Choroid plexus epithelial cell (primary cell): ENCODE measurements at regions not wholly inside any gene's neighbourhood (a gene's known extent, or its start where the extent isn't known, plus 50 kb on each side); places are given as distances from the start of the nearest gene placed in this dataset.

Source experiments
- DNase-seq: peaks from one replicate; pipeline ENCODE4 v3.0.0-alpha.2; 2010; ENCODE audit warnings: low read depth
- H3K4me3 ChIP-seq: 2 replicates; pipeline ENCODE4 v1.5.1; 2011; ENCODE audit warnings: low read depth, mild to moderate bottlenecking, control low read depth, low read length, moderate library complexity
- TF ChIP-seq, protein P1 (sequence below): conservative IDR thresholded peaks from 2 replicates; pipeline ENCODE4 v1.5.1; 2011; ENCODE audit warnings: low read depth, mild to moderate bottlenecking, control low read depth, inconsistent platforms, low read length, moderate library complexity

- H3K4me3 ChIP-seq = no peak overlapping the region
- TF ChIP-seq, protein P1, sequence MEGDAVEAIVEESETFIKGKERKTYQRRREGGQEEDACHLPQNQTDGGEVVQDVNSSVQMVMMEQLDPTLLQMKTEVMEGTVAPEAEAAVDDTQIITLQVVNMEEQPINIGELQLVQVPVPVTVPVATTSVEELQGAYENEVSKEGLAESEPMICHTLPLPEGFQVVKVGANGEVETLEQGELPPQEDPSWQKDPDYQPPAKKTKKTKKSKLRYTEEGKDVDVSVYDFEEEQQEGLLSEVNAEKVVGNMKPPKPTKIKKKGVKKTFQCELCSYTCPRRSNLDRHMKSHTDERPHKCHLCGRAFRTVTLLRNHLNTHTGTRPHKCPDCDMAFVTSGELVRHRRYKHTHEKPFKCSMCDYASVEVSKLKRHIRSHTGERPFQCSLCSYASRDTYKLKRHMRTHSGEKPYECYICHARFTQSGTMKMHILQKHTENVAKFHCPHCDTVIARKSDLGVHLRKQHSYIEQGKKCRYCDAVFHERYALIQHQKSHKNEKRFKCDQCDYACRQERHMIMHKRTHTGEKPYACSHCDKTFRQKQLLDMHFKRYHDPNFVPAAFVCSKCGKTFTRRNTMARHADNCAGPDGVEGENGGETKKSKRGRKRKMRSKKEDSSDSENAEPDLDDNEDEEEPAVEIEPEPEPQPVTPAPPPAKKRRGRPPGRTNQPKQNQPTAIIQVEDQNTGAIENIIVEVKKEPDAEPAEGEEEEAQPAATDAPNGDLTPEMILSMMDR = no peak
- peak; percentile 67 for DNase-seq
Measured at GRCh38 chr4:152258804-152259708, 276.8 kb downstream of the FBXW7 start.

DNA sequence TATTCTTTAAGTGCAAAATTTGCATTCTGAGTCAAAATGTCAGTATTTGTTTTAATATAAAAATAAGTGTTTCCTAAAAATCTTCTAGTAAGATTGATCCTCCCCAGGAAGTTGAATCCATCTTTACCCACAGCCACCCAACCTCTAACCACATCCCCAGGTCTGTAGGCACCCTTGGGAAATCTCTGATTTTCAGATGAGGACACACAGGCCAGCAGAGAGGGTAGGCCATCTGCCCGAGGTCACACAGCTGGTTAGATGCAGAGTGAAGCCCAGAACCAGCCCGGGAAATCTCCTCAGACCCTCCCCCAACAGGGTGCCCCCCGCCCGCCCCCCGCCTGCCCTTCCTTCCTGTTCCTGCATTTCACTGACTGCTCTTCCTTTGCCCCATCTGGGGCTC is 277.5 kb downstream of the FBXW7 start:
- TF ChIP-seq, protein P1 = no peak
- no peak for DNase-seq
- no peak overlapping the region for H3K4me3 ChIP-seq

DNA sequence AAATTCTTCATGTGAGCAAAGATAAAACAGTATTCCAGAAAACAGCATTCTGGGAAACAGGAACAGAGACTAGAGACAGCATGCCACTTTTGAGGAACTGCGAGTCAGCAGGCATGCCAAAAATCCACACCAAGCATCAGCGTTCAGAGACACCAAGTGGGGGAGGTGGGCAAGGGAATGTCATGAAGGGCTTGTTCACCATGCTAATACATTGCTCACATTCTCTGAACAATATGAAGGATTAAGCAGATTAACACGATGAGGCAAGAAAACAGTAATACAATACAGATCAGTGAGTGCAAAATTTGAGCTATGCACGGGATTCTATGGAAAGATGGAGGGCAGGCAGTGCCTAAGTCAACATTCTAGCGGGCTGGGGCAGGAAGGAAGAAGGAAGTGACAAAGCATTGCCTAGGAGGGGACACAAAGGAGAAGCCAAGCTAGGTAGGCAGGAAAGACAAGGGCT is 278.3 kb downstream of the FBXW7 start:
- TF ChIP-seq, protein P1 = no peak
- peak; percentile 19 for DNase-seq
- H3K4me3 ChIP-seq = no peak overlapping the region

DNA sequence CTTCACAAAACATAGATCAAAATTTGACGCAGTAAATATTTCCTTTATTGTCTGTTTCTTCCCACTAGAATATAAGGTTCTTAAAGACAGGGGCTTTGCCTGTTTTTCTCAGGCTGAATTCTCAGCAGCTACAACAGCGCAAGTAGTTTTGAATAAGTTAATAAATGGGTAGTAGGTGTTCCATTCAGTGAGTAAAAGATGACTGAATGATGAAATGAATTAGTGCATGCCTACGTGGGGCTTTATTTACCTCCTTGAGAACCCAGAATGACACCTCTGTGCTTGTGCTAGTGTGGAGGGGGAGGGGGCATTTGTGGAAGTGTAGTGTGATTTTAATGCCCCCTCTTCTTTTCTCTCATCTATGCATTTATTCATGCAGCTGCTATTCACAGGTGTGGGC is 278.9 kb downstream of the FBXW7 start:
- TF ChIP-seq, protein P1 = no peak
- DNase-seq = no peak
- H3K4me3 ChIP-seq = no peak overlapping the region

- DNase-seq = peak; percentile 21
- TF ChIP-seq, protein P1 = no peak
- H3K4me3 ChIP-seq = no peak overlapping the region
Measured at GRCh38 chr4:152255437-152255836, 280.5 kb downstream of the FBXW7 start.

DNA sequence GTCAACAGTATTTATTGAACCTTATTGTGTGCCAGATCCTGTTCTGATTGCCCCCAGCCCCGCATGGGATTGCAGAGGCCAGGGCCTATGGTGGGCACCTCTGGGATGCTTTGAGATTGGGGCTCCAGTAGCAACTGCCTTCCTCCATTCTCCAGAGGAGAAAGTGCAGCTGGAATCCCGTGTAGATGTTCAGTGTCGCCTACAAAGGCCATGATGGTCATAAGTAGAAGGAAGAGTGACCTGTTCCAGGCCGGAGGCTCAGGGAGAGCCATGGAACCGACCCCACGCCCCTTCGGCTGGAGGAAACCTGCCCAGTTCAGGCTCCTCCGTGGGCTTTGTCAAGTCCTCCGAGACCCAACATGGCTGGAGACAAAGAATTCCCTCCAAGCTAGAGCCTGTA is 287.5 kb downstream of the FBXW7 start:
- no peak overlapping the region for H3K4me3 ChIP-seq
- TF ChIP-seq, protein P1 = no peak
- DNase-seq = no peak

DNA sequence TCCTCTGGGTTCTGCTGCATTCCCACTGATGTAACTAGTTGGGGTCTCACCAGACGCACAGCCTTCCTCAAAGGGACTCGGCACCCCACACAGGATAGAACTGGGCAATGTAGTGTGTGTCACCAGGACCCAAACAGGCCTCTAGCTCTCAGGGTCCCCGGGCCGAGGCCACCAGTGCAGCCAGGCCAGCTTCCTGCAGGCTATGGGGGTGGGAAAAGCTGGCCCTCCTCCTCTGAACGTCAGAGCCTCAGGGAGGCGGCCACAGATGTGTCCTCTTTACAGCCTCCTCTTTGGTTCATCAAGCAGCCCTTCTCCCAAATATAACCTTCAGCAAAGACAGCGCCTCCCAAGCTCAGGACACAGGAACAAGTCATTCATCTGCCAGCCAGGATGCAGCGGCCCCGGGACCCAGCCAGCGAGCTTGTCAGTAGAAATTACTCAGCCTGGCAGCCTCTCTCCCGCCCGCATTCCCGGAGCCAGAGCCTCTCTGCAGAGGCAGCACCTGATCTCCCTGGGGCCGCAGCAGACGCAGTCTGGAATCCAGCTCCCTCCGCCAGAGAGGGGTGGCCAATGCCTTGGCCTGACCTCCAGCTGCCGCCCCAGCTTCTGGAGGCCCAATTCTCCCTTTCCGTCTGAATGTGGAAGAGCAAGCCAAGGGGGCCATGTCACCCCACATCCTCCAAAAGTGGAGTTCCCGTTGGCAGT is 288.5 kb downstream of the FBXW7 start:
- H3K4me3 ChIP-seq = no peak overlapping the region
- DNase-seq = no peak
- TF ChIP-seq, protein P1 = no peak
